GM18517 (cell line): ENCODE measurements at regions not wholly inside any gene's neighbourhood (a gene's known extent, or its start where the extent isn't known, plus 50 kb on each side); places are given as distances from the start of the nearest gene placed in this dataset.
"Not testable (repeated sequence)": the region's sequence is repeated elsewhere in the genome, so short reads cannot be mapped to it uniquely, and the experiment has no call there.

Source experiments
- ATAC-seq: cut with Tn5 transposase; IDR thresholded peaks from one replicate; pipeline ENCODE4 v1.9.1; 2021; ENCODE audit warnings: mild to moderate bottlenecking, moderate library complexity; ENCODE audit not compliant: unreplicated experiment

DNA sequence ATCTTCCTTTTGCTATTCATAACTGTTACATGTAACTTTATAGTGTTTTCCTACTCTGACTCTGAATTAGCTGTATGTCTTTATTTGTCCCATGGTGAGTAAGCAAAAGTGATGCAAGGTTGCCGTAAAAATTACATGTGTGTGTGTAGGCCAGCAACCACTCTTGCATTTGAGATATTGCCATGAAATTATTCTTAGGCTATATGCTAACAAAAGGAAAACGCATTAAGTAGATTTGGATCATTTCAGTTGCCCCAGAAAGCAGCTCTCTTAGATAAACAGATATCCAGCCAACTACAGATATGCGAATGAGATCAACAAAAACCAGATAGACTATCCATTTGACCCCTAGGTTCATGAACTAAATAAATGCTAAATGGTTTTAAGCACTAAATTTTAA is 73.6 kb downstream of the CYLC2 start:
- no peak for ATAC-seq

- ATAC-seq, result no peak
Measured at GRCh38 chr9:103078581-103078980, 83.4 kb downstream of the CYLC2 start.

- no peak for ATAC-seq
Measured at GRCh38 chr9:103082494-103082893, 87.4 kb downstream of the CYLC2 start.

DNA sequence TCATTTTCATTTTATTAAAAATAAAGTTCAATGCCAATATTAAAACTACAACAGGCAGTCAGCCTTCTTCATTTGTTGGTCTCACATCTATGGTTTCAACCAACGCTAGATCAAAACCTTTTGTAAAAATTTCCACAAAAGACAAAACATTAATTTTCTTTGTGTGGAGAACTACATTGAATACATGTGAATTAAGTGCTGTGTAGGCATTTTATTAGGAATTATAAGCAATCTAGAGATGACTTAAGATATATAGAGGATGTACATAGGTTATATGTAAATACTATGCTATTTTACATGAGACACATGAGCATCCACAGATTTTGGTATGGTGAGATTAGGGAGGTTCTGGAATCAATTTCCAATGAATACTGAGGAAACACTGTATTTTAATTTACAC is 94.2 kb downstream of the CYLC2 start:
- no peak for ATAC-seq

DNA sequence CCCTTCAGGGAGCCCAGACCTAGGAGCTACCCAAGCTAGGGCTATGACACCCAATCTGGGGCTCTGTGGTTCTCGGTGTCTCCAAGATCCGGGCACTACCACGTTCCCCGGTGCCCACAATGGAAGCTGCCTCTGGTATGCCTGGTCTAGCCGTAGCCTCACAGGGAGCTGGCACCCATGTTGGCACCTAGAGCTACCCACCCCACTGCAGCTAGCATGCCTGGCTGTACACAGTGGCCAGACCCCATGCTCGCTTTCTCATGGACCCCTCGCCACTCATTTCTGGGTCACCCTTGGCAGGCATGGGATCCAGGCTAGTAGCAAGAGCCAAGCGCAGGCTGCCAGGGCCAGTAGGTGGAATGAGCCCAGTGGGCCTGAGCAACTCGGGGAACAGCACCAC is 109.0 kb downstream of the CYLC2 start:
- ATAC-seq, result no peak

GRCh38 chr9:103116246-103116645 is 121.1 kb downstream of the CYLC2 start:
- no peak for ATAC-seq

DNA sequence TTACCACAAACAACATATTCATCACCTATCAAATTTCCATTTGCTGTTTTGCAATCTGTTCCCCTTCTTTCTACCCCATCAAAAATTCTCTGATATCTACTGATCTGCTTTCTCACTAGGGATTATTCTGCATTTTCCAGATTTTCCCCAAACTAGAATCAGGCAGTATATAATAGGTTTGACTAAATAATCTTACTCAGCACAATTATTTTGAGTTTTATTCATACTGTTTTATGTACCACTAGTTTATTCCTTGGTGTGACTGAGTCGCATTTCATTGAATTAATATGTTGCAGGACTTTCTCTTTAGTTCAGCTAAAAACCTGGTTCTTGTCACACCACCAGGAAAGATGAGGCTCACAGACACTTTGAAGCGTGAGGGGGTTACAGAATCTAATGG is 131.4 kb downstream of the CYLC2 start:
- ATAC-seq, result no peak

DNA sequence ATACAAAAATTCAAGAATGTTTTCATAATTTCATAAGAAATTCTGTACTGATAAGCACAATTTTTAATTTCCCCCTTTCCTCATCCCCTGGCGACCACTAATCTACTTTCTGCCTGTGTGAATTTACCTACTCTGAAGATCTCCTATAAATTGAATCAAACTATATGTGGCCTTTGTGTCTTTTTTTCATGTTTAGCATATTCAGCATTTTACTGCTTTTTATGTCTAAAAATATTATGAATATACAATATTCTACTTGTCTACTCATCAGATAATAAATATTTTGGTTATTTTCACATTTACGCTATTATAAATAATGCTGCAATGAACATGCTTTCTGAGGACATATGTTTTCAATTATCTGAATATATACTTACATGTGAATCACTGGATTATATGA is 144.8 kb downstream of the CYLC2 start:
- no peak for ATAC-seq

GRCh38 chr9:103152473-103152872 is 157.3 kb downstream of the CYLC2 start:
- no peak for ATAC-seq

DNA sequence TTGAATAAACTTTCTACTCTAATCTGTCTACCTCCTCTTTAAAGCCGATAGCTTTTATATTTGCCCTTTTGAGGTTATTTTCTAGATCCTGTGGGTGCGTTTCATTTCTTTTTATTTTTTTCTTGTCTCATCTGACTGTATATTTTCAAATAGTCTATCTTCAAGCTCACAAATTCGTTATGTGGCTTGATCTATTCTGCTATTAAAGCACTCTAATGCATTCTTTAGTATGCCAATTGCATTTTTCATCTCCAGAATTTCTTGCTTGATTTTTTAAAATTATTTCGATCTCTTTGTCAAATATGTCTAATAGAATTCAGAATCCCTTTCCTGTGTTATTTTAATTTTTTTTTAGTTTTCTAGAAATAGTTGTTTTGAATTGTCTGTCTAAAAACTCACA is 172.4 kb downstream of the CYLC2 start:
- ATAC-seq, result no peak

DNA sequence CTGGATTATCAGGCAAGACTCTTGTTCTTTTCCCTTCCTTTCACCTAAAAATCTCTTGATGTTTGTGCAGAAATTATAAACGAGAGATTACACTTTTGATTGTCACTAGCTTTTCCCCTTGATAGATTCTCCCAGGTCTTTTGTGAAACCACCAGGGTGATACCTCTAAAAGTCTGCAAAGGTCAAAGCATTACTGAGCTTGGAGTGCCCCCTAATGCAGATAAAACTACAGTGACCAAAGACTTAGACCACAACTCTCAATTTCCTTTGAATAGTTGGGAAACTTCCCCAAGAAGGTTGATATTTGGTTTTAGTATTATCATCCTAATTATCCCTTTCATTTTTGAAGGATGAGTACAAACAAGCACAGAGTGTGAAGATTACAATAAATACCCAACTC is 173.1 kb downstream of the CYLC2 start:
- ATAC-seq, result no peak

- no peak for ATAC-seq
Measured at GRCh38 chr9:103169798-103170197, 174.7 kb downstream of the CYLC2 start.

- ATAC-seq, result no peak
Measured at GRCh38 chr9:103183701-103184171, 188.6 kb downstream of the CYLC2 start.

DNA sequence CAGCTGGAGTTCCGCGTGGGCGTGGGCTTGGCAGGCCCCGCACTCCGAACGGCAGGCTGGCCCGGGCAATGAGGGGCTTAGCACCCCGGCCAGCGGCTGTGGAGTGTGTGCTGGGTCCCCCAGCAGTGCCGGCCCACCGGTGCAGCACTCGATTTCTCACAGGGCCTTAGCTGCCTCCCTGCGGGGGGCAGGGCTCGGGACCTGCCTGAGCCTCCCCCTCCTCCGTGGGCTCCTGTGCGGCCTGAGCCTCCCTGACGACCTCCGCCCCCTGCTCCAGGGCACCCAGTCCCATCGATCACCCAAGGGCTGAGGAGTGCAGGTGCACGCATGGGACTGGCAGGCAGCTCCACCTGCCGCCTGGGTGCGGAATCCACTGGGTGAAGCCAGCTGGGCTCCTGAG is 191.8 kb downstream of the CYLC2 start:
- ATAC-seq, result no peak

GRCh38 chr9:103188781-103189350 is 193.7 kb downstream of the CYLC2 start:
- no peak for ATAC-seq

- no peak for ATAC-seq
Measured at GRCh38 chr9:103193992-103194391, 198.9 kb downstream of the CYLC2 start.

DNA sequence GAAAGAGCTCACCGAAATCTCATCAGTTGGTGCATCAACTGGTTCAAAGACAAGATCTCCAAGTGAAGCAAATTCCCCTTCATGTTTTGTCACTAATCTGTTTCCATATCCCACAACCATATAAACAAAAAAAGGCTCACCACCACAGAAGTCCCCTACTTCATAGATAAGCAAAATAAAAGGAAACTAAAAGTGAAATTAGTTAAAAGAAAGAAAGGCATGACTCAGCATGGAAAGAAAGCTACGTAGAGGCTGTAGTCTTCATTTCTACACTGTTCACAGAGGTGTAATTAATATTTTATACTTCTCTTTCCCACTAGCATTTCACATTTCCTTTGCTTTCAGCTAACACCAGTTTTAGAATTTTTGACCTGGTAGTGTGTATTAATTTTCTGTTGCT is 208.0 kb downstream of the CYLC2 start:
- no peak for ATAC-seq

- ATAC-seq, result not testable (repeated sequence)
Measured at GRCh38 chr9:103205881-103206585, 210.9 kb downstream of the CYLC2 start.

- no peak for ATAC-seq
Measured at GRCh38 chr9:103210607-103211006, 215.5 kb downstream of the CYLC2 start.

DNA sequence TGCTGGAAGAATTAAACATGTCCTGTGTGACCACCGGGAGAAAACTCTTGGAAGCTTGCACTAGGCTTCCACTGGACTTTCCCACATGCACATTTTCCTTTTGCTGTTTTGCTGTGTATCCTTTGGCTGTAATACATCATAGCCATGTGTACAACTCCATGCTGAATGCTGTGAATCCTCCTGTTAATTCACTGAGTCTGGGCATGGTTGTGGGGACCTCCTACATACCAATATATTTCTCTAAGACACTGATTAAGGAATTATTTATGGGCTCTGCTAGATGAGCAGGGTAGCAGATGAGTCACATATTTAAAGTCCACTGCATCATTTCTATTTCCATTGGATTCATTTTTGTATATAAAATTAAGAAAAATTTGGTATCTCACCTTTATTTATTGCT is 220.1 kb downstream of the CYLC2 start:
- no peak for ATAC-seq

- no peak for ATAC-seq
Measured at GRCh38 chr9:103225702-103226646, 230.8 kb downstream of the CYLC2 start.

DNA sequence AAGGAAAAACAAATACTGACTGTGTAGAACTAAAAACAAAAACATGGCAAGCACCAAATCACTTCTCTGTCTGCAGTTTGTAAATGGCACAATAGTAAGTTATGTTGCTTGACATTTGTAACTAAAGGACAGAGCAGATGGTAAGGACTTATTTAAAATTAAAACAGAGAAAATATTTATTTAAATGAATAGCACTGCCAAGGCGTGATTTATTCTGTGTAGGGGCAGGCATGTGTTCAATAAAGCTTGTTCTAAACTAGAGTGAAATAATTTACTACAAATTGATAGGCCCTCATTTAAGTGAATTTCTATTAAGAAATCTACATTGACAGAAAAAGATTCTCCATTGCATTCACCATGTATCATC is 231.5 kb downstream of the CYLC2 start:
- ATAC-seq, result no peak
